AG08395 (cell line): ENCODE measurements at regions not wholly inside any gene's neighbourhood (a gene's known extent, or its start where the extent isn't known, plus 50 kb on each side); places are given as distances from the start of the nearest gene placed in this dataset.

Experiments
- DNase-seq: peaks from one replicate; pipeline ENCODE4 v3.0.0; 2012; ENCODE audit warnings: mixed read lengths, low spot score

DNA sequence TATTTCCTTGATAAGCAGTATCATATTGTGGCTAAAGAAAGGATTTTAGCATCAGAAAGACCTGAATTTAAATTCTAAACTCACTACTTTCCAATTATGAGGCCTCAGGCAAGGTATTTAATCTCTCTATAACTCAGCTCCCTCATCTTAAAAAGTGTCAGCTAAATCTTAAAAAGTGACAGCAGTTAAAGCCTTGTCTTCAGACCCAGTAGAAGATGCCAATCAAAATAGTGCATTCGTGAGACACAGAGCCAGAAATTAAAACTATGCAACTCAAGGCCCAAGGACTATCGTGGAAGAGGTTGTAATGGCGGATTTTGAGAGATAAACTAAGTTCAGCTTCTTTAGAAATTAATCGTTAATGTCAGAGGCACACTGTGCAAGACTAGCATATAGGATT, 677.5 kb upstream of the BRINP3 start:
- DNase-seq: no peak

DNA sequence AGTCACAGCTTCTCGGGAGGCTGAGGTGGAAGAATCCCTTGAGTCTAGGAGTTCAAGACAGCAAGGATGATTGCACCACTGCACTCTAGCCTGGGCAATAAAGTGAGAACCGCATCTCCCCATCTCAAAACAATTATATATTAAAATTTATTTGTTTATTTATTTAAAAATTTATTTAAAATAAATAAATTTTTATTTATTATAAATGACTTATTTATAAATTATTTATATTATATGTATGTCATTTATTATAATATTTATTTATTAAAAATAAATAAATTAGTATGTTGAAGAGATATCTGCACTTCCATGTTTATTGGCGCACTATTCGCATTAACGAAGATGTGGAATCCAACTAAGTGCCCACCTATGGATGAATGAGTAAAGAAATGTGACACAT, 683.2 kb upstream of the BRINP3 start:
- DNase-seq: no peak

GRCh38 chr1:191162762-191163161, 685.1 kb upstream of the BRINP3 start:
- no peak for DNase-seq

DNA sequence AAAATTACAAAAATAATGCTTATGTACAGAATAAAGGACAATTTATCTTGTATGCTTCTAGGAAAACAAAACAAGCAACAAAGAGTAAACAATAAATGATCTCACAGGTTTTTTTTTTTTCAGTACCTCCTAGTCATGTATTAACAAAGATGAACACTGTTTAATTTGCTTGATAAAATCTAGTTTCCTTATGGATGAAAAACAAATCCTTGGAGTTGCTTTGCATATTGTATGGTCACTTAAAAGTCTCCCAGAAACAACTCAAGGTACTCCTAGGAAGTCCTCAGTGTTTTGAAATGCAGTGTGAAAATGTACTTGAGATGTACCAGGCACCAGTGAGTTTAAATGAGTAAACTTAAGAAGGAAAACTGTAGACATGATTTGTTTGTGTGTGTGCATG, 686.0 kb upstream of the BRINP3 start:
- no peak for DNase-seq

DNA sequence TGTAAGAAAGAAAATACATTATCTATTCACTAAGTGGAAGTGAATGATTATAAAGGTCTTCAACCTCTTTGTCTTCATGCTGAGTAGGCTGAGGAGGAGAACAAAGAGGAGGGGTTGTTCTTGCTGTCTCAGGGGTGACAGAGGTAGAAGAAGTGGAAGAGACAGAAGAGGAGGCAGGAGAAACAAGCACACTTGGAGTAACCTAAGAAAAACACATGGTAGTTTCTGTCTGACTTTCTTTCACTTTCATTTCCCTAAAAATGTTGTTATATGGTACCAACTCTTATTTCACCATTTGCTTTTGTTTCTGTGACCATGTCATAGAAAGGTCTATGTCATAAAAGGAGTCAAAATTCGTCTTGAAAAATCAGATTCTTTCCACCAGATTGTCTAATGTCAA, 696.6 kb upstream of the BRINP3 start:
- DNase-seq: no peak

- no peak for DNase-seq
Observed at GRCh38 chr1:191176131-191176530, 698.5 kb upstream of the BRINP3 start.

DNA sequence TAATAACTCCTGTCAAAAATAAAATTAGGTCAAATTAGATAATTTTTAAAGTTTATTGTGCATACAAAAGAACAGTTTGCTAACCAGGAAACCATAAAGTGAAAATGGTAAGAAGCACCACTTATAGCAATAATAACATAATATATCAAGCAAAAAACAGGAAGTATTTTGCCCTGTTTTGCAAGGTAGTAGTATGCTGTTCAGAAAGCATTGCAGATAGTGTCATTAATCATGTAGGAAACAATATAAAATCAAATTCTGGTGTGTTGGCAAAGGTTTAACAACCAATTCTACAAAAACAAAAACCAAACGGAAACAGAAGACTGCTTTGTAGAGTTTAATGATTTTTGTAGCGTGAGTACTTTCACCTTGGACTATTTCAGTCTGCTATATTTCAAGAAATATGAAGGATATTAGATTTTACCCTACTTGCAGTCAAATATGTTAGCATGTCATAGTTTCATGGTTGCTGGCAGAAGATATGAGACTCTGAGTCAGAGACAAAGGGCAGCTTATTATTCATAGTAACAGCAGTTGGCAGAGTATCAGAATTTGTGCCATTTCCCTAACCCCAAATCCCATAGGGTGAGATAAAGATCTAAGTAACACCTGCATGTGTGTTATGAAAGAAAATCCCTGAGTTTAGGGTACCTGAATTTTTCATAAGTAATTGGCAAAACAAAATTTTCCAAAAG, 729.0 kb upstream of the BRINP3 start:
- no peak for DNase-seq

- DNase-seq: no peak
Observed at GRCh38 chr1:191222206-191222605, 744.5 kb upstream of the BRINP3 start.

DNA sequence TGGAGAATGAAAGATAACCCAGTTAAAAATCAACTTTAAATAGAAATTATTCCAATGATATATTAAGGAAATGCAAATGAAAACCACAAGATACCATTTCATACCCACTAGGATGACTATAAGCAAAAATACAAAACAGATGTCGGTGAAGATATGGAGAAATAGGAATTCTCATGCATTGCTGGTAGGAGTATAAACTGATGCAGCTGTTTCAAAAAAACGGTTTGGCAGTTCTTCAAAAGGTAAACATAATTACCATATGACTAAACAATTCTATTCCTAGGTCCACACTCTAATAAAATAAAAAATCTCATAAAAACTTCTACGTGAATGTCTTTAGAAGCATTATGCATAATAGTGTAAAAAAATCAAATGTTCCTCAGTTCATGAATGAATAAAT, 763.3 kb upstream of the BRINP3 start:
- no peak for DNase-seq

DNA sequence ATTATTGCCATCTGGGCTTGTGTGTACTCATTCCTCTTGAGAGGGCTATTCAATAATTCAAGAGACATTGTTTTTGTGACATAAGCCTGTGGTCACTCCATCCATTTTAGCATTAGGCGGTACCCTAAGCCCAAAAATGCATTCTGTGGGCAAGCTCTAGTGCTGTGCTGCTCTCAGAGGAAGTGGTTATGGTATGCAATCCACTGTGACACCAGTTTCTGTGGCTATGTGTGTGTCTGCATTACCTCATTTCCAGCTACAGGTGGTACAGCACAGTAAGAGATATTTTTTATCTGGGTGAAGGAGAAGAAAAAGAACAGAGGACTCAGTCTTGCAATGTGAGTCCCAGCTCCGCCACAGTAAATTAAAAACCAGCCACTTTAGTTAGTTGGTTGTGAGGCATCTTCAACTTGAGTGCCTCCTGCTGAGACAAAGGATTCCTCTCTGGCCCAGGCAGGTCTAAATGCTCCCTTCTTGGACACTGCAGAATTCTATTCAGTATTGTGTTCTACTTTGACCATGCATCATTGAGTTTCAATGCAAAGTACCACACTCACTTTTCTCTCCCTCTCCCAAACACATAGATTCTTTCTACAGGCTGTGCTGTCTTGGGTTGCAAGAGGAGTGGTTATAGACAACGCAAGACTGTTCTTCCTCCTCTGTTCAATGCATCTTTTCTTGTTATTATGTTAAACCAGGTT, 777.8 kb upstream of the BRINP3 start:
- no peak for DNase-seq

GRCh38 chr1:191256917-191257316, 779.3 kb upstream of the BRINP3 start:
- no peak for DNase-seq

DNA sequence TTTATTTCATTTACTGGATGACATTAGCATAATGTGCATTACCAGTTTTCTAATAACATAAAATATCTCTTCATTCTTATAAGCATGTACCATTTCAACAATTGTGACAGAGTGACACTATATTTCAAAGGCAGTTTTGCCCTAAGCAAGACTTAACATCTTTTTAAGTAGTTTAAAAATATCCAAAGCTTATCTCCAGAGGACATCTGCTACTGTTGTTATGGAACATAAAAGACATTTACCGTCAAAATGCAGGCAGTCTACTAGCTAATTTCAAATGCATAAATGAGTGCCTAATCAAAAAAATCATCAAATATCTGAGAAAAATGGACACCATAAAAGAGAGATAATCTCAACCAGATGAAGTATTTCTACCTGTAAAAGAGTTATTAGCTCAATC, 782.4 kb upstream of the BRINP3 start:
- no peak for DNase-seq

GRCh38 chr1:191261111-191261510, 783.4 kb upstream of the BRINP3 start:
- no peak for DNase-seq

GRCh38 chr1:191279266-191279800, 801.7 kb upstream of the BRINP3 start:
- DNase-seq: no peak

- DNase-seq: no peak
Observed at GRCh38 chr1:191284175-191284574, 806.5 kb upstream of the BRINP3 start.

DNA sequence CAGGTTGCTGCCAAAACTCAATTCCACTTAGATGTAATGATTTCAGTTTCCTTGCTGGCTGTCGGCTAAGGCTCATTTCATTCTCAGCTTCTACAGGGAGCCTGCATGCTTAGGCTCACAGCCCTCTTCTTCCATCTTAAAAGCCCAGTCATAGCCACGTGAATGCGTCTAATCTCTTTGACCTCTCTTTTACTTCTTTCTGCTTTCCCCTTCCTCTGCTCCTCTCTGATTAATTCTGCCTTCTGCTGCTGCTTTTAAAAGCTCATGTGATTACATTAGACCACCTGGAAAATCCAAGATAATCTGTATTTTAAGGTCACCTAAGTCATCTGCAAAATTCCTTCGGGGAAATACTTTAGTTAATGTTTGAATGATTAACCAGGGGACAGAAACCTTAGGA, 812.8 kb upstream of the BRINP3 start:
- DNase-seq: no peak

GRCh38 chr1:191305370-191305769, 827.7 kb upstream of the BRINP3 start:
- DNase-seq: no peak

GRCh38 chr1:191306916-191307315, 829.3 kb upstream of the BRINP3 start:
- no peak for DNase-seq

GRCh38 chr1:191320062-191320461, 838.2 kb upstream of the RGS18 start:
- no peak for DNase-seq

DNA sequence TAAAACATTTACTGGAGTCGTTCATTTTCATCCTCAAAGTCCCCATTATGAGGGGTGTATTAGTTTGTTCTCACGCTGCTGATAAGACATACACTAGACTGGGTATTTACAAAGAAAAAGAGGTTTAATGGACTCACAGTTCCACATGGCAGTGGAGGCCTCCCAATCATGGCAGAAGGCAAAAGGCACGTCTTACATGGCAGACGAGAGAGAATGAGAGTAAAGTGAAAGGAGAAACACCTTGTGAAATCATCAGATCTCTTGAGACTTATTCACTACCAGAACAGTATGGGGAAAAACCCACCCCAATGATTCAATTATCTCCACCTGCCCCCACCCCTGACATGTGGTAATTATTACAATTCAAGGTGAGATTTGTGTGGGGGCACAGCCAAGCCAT, 830.4 kb upstream of the RGS18 start:
- no peak for DNase-seq

DNA sequence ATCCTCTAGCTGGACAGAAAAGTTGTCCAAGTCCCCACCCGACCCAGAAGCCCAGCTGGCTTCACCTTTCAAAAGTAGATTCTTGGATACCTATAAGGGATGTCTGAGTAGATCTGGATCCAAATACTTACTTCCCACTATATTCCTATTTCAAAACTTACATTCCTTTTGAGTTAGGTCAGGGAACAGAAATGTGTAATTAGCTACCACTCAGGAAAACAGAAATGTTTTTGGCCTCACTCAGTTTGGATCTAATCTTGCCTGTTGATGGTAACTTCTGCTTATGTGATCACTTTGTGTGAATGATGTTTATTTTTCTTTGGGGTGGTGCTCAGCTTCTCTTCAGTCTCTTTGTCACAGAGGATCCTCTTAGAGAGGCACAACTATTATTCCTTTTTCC, 814.4 kb upstream of the RGS18 start:
- no peak for DNase-seq

- DNase-seq: no peak
Observed at GRCh38 chr1:191346381-191346780, 811.9 kb upstream of the RGS18 start.

DNA sequence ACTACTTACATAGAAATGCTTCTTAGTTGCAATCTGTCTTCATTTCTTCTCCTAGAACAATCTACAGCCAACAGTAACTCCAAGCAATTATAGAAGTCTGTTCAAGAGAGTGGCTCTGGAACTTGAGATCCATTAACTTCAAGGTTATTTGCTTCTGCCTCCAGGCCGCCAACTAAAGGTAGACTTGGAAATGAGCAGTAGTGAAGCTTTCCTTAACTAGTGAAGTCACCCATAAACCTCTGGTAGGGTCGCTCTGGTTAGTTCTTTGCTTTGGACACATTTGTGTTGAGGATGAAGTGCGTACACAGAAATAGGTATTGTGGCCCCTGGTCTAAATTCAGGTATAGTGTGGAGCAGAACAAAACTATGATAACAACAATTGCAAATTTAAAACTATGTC, 809.9 kb upstream of the RGS18 start:
- no peak for DNase-seq

DNA sequence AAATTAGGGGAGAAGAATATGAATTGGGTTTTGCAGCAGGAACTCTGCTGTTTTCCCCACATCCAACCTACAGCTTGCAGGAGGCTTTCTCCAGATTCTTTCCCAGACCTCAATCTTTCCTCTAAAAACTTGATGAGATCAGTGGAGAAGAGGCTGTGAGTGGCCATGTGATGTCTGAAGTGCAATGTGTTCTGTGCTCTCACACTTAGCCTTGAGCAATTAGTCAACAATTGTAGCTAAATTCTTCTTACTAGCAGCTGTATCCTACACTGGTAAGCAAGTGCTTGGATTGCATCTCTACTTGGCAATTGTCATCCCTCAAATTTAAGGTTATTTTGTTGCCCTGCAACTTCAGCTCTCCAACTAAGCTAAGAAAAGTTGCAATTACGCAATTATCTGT, 807.3 kb upstream of the RGS18 start:
- no peak for DNase-seq
